HG03439 (cell line): ENCODE measurements at regions not wholly inside any gene's neighbourhood (a gene's known extent, or its start where the extent isn't known, plus 50 kb on each side); places are given as distances from the start of the nearest gene placed in this dataset.

Experiments used
- ATAC-seq: cut with Tn5 transposase; IDR thresholded peaks from one replicate; pipeline ENCODE4 v1.9.1; 2021; ENCODE audit warnings: mild to moderate bottlenecking, moderate library complexity; ENCODE audit not compliant: unreplicated experiment

DNA sequence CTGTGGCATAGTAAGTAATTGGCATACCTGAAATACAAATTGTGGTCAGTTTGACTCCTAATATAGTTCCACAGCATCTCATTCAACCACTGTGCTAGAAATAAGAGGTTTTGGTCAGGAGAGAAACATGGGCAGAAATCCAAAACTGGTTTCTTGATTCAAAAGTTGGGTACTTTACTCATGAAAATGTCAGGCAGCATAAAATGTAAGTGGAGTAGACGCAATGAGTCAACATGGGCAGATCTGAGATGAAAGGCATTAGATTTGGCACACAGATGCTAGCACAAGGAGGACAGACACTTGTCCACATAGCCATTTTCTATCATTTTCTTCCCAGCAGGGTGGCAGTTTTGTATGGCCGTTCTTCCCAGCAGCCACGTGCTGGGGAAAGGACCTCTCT, 255.8 kb upstream of the CDIN1 start:
- no peak for ATAC-seq

DNA sequence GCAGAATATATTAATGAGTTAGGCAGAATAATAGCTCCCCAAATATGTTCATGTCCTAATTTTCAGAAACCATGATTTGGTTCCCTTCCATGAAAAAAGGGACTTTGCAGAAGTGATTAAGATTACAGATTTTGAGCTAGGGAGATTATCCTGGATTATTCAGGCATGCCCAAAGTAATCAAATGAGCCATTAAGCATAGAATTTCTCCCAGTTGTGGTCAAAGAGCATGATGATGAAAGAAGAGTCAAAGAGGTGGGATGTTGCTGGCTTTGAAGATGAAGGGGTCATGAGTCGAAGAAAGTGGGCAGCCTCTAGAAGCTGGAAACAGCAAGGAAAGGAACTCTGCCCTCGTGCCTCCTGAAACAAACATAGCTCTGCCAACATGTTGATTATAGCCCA, 254.2 kb upstream of the CDIN1 start:
- ATAC-seq: no peak

DNA sequence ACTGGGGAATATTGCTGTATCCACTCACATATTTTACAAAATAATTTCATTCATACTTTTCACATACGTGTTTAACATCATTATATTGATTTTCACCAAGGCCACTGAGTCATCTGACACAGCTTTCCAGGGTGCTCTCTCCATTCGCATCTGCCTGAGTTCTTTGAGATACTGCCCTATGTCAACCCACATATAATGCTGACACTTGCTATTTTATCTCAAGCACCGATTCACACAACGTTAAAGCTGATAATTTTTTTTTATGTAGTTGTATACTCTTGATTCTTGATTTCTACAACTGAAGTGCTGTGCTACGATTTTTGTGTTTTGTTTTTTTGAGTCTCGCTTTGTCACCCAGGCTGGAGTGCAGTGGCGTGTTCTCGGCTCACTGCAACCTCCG, 249.8 kb upstream of the CDIN1 start:
- no peak for ATAC-seq

DNA sequence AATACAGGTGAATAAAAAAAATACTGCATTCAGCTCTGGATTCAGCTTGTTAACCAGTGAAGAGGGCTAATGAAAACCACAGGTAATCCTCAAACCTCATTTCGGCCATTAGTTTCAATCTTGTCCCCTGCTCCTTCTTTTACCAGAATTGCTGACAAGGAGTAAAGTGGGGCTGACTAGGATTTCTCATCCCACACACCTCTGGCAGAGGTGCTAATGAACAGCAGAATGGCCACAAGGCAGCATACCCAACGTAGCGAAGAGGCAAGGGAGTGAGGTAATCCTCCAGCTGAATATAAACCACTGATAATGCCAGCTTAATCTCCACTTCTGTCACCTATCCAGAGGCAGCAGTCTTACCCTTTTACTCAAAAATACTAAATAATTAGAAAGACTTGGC, 248.8 kb upstream of the CDIN1 start:
- ATAC-seq: no peak

DNA sequence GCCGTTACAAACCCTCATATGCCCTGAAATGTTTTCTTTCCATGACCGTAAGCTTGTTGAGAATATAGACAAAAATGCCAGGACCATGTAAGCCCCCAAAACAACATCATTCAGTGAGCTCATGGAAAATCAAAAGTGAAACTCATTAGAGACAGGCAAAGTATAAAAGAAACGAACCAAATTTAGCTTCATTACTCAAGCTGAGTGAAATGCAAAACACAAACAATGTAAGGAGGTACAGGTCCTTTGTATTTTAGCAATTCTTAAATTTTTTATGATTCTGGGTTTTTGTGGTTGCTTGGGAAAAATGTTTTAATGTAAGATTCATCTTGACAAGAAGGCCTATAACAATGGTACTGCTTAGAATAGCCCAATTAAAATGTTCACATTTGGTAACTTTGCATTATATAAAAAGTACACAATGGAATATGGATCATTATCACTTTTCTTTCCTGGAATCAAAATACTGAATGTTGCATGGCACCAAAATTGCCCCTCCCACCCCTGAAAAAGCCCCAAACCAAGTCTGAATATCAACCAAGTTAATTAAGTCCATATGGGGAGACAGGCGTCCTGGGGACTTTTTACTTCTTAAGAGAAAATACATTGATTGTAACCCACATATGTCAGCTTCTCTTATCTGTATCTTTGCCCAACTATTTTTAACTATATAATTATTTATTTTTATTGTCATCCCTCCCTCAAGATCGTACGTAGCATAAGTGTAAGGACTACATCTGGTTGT, 247.7 kb upstream of the CDIN1 start:
- no peak for ATAC-seq

DNA sequence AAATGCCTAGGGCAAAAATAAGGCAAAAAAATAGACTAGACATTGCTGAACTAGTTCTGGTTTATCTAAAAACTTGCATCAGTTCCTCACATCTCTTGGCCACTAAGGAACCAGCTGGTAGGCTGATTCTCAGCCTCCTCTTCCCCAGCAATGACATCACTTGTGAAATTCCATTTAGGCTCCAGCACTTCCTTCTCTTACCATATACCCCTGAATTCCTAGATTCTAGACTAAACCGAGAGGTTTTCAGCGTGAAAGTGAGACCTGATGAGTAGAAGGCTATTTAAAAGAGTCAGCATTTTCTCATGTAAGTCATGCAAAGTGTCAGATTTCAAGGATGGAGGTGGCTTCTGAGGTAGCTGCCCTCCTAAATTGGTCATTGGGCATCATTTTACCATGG, 247.1 kb upstream of the CDIN1 start:
- ATAC-seq: no peak

DNA sequence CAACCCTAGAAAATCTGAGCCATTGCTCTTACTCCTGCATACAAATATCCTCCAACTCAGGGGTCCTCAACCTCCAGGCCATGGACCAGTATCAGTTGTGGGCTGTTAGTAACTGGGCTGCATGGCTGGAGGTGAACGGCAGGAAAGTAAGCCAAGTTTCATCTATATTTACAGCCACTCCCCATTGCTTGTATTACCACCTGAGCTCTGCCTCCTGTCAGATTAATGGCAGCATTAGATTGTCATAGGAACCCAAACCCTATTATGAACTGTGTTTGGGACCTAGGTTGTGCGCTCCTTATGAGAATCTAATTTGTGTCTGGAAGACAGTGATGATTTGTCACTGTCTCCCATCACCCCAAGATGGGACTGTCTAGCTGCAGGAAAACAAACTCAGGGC, 246.5 kb upstream of the CDIN1 start:
- no peak for ATAC-seq

DNA sequence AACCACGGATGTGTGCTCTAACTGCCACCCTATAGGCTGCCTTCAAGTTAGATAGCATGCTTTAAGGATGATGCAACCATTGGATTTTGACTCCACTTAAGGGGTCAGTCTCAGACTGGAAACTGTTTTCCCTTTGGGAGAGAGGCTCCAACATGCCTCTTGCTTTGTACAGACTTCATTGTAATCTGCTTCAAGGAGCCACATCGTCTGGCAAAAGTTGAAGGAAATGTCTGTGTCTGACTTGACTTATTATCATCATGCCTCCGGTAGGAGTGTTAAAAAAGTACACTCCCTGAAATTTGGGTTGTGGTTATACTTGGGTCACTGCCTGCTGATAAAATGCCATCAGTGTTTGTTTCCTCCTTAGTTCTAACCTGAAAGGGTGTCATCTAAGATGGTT, 245.4 kb upstream of the CDIN1 start:
- no peak for ATAC-seq

DNA sequence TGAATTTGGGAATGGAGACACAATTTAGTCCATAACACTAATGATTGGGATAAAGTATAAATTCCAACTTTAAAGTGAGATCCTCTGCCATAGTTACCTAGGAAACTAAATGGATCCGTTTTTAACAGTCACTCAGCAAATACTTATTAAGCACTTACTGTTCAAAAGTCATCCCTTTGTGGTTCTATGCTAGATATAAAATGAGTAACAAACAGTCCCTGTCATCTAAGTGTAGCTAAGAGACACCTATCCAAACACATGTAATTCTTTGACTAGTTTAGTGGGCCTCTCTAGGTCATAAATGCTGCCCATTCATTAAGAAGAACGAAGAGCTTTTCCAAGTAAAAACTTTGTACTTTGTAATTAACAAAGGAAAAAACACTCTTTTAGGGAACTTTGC, 244.2 kb upstream of the CDIN1 start:
- ATAC-seq: no peak

DNA sequence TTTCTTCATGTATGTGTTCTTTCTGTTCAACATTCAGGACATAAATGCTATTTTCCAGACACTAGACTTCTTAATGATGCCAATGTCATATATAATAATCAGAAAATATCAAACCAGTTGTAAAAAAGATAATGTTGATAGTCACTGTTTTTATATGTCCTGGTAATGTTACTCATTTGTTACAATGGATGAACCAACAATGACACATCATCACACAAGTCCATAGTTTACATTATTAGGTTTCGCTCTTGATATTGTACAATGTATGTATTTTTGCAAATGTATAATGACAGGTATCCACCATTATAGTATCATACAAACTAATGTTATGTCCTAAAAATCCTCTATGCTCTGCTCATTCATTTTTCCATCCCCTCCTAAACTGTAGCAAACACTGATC, 243.8 kb upstream of the CDIN1 start:
- ATAC-seq: no peak

DNA sequence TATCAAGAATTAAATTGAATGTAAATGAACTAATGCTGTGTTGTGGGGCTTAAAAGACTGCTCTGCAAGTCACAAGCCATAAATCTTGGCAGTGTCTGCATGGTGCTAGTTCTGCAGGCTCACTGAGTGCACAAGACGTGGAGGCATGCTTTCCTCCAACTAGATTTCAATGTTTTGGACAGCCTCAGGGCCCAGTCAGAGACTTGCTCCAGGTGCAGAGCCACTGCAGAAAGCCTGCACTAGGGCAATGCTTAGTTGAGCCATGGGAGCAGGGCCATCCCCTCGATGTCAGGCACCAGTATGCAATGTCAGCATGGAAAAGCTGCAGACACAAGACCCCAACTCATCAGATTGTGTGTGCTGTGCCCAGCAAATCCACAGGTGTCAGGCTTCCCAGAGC, 234.5 kb upstream of the CDIN1 start:
- no peak for ATAC-seq

DNA sequence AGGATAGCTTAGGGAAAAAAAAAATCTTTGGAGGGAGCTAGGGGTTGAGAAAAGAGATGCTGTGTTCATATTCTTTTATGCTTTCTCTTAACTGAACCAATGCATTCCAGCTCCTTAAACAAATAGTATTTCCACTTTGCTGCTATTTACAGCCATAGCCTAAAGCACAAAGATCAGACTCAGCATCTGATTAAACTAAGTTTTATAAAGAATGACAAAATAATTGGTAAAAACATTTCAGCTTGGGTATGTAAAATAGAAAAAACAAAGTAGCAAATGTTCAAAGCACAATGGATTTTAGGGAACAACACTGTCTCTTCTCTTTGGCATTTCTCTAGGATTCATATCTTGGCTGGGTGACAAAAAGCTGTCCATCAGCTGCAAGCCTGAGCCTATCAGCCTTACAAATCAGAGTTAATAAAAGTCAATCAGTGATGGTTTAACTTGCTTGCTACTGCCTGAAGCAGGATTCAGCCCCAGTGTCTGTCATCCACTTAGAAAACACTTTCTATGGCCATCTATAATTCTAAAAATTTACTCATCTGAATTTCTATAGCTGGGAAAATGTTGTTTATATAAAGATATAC, 232.1 kb upstream of the CDIN1 start:
- no peak for ATAC-seq

DNA sequence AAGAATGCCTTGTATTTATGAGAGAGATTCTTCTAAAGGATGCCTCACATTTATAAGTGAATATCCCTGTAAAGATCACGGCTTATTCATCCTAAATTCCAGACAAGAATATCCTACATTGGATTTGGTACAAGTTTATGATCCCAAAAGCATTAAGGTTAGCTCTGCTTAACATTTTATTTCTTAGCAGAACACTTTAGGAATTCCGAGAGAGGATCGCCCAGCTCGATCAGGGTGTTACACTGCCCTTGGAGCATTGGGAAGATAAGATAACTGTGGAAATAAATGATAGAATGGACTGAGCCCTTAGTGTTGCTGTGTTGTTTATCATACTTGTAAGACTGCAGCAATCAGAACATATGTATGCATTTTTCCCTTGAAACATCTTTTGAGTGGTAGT, 223.0 kb upstream of the CDIN1 start:
- no peak for ATAC-seq

DNA sequence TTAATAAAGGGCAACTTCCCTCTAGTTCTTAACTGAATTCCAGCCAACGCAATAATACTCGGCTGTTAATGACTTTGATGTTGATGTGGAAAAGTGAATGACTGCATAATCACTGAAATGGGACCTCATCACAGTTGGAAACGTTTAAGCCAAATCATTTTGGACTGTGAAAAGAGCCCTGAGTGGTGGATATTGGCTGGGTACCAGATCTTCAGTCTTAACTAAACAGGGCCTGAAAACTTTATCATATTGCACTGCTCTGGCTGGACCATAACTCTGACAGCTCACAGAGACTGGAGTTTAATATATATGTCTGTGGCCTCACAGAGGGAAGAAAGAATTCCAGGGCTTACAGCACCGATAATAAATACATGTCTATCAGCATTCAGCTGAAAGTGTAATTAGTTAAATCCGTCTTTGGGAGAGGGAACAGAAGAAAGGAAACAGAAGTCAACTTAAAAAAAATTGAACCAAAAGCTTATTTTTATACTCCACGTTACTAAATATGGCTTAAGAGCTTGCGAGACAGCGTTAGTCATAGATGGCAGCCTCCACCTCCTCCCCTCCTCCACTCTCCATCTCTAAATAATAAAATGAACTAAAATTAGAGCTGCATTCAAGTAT, 222.3 kb upstream of the CDIN1 start:
- no peak for ATAC-seq

DNA sequence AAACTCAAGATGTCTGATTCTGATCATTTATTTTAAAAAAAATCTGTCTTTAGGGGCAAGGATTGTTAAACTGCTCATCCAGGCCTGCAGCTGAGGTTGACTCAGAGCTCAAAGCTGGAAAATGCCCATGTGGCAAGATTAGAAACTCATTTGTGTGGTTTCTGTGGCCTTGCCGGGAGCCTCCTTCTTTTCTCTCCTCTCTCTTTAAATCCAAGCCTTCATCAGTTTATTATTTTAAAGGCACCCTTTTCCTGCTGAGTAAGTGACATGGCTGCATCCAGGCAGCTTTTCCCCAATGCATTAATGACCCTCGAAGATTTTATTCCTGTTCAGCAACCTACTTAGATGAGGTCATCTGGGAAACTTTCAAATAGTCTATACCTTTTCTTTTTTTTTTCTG, 221.3 kb upstream of the CDIN1 start:
- ATAC-seq: no peak

DNA sequence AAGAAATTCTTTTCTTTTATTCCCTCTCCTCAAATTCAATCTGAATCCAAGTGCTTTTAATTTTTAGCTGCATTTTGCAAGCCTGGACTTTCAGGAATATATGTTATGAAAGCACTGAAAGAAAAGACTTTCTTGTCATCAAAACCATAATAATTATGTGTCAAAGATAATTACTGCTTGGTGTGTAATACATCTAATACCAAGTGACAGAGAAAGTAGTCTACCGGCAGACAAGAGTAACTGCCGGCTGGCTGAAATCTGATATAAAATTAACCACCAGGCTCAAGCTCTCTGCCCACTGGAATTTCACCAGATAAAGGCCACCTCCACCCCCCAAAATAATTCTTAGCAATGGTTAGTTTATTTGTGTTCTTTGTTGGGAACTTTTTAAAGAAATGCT, 220.9 kb upstream of the CDIN1 start:
- ATAC-seq: no peak

DNA sequence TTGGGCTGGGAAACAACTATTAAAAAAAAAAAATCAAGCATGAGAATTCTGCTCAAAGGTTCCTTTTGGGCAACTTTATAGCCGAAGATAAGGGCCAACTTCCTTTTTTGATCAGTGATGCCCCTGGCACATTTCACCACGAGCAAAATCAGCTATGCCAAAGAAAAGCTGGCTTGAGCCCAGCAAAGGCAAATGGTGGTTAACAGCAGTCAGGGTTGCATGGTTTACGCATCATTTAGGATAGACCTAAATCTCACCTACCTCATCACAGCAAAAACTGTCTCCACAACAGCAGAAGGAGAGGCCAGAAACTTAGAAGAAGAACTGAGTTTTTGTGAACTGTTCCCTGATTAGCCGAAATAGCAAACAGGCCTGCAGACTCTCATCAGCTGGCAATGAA, 220.1 kb upstream of the CDIN1 start:
- no peak for ATAC-seq

DNA sequence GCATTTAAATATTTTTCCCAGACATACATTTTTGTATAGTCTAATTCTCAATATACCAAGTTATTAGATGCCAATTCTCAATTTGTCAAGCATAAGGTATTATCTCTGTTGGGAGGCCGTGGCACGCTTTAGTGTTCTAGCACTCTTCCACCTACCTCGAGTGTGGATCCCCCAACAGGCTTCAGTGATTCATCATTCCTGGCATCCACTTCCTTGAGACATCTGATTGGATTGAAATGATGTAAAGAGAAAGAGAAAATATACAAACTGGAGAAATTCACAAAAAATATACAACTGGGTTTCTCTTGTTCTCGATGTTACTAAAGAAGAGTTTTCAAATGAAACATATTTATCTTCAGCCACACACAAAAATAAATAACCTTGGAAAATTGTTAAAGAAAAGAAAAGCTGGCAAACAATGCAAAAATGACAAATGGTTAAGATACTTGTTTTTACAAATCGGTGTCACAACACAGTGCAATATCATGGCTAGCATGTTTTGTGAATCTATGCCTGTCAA, 218.0 kb upstream of the CDIN1 start:
- ATAC-seq: no peak

DNA sequence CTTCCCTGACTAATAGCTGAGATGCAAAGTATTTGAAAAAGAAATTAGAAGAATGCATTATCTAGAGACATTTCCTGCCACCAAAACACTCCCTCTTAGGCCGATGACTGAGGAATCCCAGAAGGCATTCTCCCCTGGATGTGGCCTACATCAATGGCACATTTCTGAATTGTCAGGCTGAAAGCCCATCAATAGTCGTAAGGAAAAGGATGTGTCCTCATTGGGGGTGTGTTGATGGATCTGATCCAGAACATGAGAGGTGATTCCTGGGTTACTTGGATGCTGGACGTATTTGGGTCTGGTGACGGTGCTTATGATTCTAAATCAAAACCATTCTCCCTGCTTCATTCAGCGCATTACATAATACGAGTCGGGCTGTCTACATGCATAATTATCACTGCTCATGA, 216.9 kb upstream of the CDIN1 start:
- no peak for ATAC-seq

DNA sequence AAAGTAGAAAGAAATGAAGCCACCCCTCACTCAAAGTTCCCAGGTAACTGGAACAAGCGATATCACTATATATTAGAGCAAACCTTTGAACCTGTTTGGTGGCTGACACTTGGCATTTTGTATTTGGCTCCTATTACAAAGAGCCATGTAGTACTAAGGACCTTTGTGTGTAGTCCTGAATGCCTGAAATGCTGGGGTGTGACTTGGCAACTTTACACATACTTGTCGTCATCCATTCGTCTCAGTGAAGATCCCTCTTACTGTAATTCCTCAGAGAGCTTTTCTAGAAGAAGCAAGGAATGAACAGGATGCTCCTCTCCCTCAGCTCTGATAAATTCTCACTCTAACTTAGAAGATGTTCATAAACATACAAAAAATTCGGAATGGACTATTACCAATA, 216.1 kb upstream of the CDIN1 start:
- ATAC-seq: no peak

DNA sequence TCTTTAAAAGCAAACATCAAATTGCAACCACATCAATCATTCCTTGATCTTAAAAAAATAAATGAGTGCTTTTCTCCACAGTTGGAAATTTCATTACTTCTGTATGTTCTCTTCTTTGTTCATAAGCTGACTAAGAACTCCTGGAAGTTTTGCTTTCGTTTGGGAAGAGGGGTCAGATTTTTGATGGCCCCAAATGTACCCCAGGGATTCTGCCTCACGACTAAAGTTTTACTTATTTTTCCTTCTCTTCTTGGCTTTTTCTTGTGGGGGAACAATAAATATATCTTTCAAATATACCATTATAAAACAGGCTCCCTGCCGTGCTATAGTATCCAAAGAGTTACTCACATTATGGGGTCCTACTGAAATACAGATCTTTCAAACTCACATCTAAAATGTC, 215.0 kb upstream of the CDIN1 start:
- no peak for ATAC-seq

DNA sequence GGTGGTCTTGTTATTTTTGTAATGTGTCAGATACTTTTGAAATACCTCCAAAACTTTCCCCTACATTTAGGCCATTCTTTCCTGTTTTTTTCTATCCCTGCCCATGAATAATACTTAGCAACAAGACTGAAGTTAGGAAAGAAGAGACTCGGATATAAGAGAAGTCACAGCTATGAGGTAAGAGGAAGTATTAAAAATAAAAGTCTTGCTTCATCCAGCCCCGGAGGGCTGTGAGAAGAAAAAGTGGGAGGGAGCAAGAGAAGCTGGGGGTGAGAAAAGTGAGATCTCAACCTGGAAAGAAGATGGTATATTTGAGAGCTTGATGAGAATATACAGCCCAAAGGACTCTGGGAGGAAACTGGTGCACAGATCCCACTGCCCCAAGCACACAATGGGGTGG, 213.5 kb upstream of the CDIN1 start:
- no peak for ATAC-seq
